T-helper 2 cell treated with Interferon-gamma antibody and Interleukin-4, amounts not matched to agents 5 μg/mL and 100 μg/mL, for 36 hours (primary cell): ENCODE measurements at regions not wholly inside any gene's neighbourhood (a gene's known extent, or its start where the extent isn't known, plus 50 kb on each side); places are given as distances from the start of the nearest gene placed in this dataset.

Experiments used
- DNase-seq: peaks from one replicate; pipeline ENCODE4 v3.0.0; 2021; ENCODE audit warnings: low spot score
- H3K27ac Mint-ChIP-seq: one replicate; pipeline ENCODE4 v1.8.0; 2021; ENCODE audit warnings: mild to moderate bottlenecking, mixed read lengths
- H3K27me3 Mint-ChIP-seq: one replicate; pipeline ENCODE4 v1.8.0; 2021; ENCODE audit warnings: low read depth, mixed read lengths
- H3K36me3 Mint-ChIP-seq: one replicate; pipeline ENCODE4 v1.8.0; 2021; ENCODE audit warnings: low read depth, mixed read lengths
- H3K4me1 Mint-ChIP-seq: one replicate; pipeline ENCODE4 v1.8.0; 2021; ENCODE audit warnings: low read depth, mixed read lengths
- H3K4me3 Mint-ChIP-seq: one replicate; pipeline ENCODE4 v1.8.0; 2022; ENCODE audit warnings: mild to moderate bottlenecking, moderate library complexity, mixed read lengths
- H3K9me3 Mint-ChIP-seq: one replicate; pipeline ENCODE4 v1.8.0; 2021; ENCODE audit warnings: mixed read lengths

GRCh38 chr2:33766175-33766574, 167.1 kb upstream of the FAM98A start:
- DNase-seq: no peak
- Mint-ChIP-seq H3K4me1 (no peaks in the 10 kb centered on the region), H3K27ac (no peak overlapping the region), H3K36me3 (no peaks in the 10 kb centered on the region), H3K4me3 (no peak overlapping the region), H3K27me3 (no peaks in the 10 kb centered on the region), H3K9me3 (no peaks in the 10 kb centered on the region)

GRCh38 chr2:33765122-33765521, 166.0 kb upstream of the FAM98A start:
- no peaks in the 10 kb centered on the region for H3K9me3 Mint-ChIP-seq
- no peak overlapping the region for H3K27ac Mint-ChIP-seq
- no peak overlapping the region for H3K4me3 Mint-ChIP-seq
- no peak for DNase-seq
- no peaks in the 10 kb centered on the region for H3K36me3 Mint-ChIP-seq
- H3K27me3 Mint-ChIP-seq: no peaks in the 10 kb centered on the region
- no peaks in the 10 kb centered on the region for H3K4me1 Mint-ChIP-seq

GRCh38 chr2:33764551-33764950, 165.5 kb upstream of the FAM98A start:
- Mint-ChIP-seq H3K9me3 (no peaks in the 10 kb centered on the region), H3K27me3 (no peaks in the 10 kb centered on the region), H3K4me3 (no peak overlapping the region), H3K4me1 (no peaks in the 10 kb centered on the region), H3K27ac (no peak overlapping the region), H3K36me3 (no peaks in the 10 kb centered on the region)
- DNase-seq: no peak

DNA sequence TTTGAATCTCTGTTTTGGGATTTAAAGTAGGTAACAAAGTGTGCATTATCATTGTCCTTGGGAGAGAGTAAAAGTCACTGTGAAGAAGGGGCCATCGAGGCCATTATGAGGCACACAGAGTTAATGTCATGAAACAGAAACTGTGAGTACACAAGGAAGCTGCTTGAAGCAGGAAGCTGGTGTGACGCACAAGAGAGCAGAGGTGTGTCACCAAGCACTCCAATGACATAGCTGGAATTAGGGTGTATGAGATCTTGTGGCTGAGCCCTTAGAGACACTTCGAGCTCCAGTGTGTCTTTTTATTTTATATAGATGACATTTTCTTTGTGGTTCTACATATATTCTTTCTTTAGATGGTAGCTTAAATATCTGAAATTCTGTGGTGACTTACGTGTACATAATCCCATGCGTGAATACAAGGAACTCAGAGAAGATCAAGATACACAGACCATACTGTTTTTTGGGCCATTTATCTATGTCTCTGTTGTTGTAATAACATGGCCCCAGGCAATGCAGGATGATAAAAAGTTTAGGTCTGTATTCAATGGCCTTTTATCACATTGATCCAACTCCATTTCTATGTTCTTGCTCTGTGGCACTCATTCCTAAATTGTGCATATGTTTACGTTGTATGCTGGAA, 164.7 kb upstream of the FAM98A start:
- Mint-ChIP-seq H3K36me3 (no peaks in the 10 kb centered on the region), H3K27me3 (no peaks in the 10 kb centered on the region), H3K27ac (no peak overlapping the region), H3K9me3 (no peaks in the 10 kb centered on the region), H3K4me1 (no peaks in the 10 kb centered on the region), H3K4me3 (no peak overlapping the region)
- DNase-seq: no peak

DNA sequence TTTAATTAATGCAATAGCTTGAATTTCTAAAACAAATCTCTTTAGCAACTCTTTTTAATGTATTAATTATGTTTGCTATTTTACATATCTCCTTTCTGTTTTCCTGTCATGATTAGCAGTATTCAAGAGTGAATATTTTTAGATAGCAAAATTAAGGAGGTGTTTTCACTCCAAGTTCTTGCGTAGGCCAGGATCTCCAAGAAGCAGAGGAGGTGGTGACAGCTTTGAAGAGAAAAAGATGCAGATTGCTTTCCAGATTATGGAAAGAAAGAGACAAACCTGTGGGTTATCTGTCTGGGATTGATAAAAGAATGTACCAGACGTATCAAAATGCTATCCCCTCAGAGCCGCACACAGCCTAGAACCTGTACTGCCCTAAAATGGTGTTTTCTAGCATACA, 163.5 kb upstream of the FAM98A start:
- no peaks in the 10 kb centered on the region for H3K36me3 Mint-ChIP-seq
- H3K4me1 Mint-ChIP-seq: no peaks in the 10 kb centered on the region
- H3K27ac Mint-ChIP-seq: no peak overlapping the region
- H3K27me3 Mint-ChIP-seq: no peaks in the 10 kb centered on the region
- H3K9me3 Mint-ChIP-seq: no peaks in the 10 kb centered on the region
- H3K4me3 Mint-ChIP-seq: no peak overlapping the region
- DNase-seq: no peak

- peaks cover 8% of the 10 kb centered on the region for H3K9me3 Mint-ChIP-seq
- DNase-seq: no peak
- no peaks in the 10 kb centered on the region for H3K27me3 Mint-ChIP-seq
- no peak overlapping the region for H3K27ac Mint-ChIP-seq
- H3K4me3 Mint-ChIP-seq: no peak overlapping the region
- H3K4me1 Mint-ChIP-seq: no peaks in the 10 kb centered on the region
- H3K36me3 Mint-ChIP-seq: no peaks in the 10 kb centered on the region
Measured at GRCh38 chr2:33746208-33746800, 147.2 kb upstream of the FAM98A start.

- no peak for DNase-seq
- H3K4me1 Mint-ChIP-seq: no peaks in the 10 kb centered on the region
- H3K27ac Mint-ChIP-seq: no peak overlapping the region
- no peak overlapping the region for H3K4me3 Mint-ChIP-seq
- no peaks in the 10 kb centered on the region for H3K27me3 Mint-ChIP-seq
- H3K36me3 Mint-ChIP-seq: no peaks in the 10 kb centered on the region
- H3K9me3 Mint-ChIP-seq: no peaks in the 10 kb centered on the region
Measured at GRCh38 chr2:33735096-33735495, 136.0 kb upstream of the FAM98A start.

DNA sequence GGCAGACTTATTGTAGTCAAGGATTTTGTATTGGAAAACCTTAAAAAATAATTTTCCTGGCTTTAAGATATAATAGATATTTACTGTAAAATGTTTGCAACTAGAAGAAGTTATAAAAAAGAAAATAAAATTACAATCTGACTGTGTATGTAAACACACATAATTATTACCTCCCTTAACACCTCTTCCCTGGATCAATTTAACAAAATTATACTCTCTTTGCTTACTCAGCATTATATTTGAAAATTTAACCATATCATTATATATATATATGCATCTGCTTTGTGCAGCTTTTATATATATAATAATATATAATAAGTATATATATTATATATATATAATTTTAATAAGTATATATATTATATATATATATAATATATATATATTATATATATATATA, 131.7 kb upstream of the FAM98A start:
- Mint-ChIP-seq H3K27me3 (no peaks in the 10 kb centered on the region), H3K4me1 (no peaks in the 10 kb centered on the region), H3K4me3 (no peak overlapping the region), H3K9me3 (no peaks in the 10 kb centered on the region), H3K36me3 (no peaks in the 10 kb centered on the region), H3K27ac (no peak overlapping the region)
- DNase-seq: no peak

- Mint-ChIP-seq H3K4me1 (no peaks in the 10 kb centered on the region), H3K4me3 (no peak overlapping the region), H3K9me3 (no peaks in the 10 kb centered on the region), H3K27ac (no peak overlapping the region), H3K27me3 (no peaks in the 10 kb centered on the region), H3K36me3 (no peaks in the 10 kb centered on the region)
- no peak for DNase-seq
Measured at GRCh38 chr2:33730193-33730592, 131.1 kb upstream of the FAM98A start.

- Mint-ChIP-seq H3K27ac (no peak overlapping the region), H3K36me3 (no peaks in the 10 kb centered on the region), H3K4me1 (no peaks in the 10 kb centered on the region), H3K4me3 (no peak overlapping the region), H3K9me3 (no peaks in the 10 kb centered on the region), H3K27me3 (no peaks in the 10 kb centered on the region)
- DNase-seq: no peak
Measured at GRCh38 chr2:33729353-33729752, 130.3 kb upstream of the FAM98A start.

DNA sequence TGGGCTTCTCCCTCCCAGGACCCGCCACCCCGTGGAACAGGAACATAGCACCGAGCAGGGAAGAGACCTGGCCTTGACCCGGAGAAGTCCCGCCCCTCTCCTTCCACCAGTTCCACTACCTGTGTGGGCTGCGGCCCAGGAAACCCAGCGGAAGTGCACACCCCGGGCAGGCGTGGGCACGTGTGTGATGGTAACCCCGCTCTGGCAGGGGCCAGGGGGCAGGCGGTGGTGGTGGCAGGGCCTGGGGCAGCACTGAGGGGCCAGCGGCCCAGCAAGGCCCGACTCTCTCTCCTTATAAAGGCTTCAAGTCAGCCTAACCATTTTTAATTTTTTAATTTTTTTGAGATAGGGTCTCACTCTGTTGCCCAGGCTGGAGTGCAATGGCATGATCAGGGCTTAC, 129.0 kb upstream of the FAM98A start:
- Mint-ChIP-seq H3K27ac (no peak overlapping the region), H3K27me3 (no peaks in the 10 kb centered on the region), H3K4me3 (no peak overlapping the region), H3K4me1 (no peaks in the 10 kb centered on the region), H3K36me3 (no peaks in the 10 kb centered on the region), H3K9me3 (no peaks in the 10 kb centered on the region)
- no peak for DNase-seq

DNA sequence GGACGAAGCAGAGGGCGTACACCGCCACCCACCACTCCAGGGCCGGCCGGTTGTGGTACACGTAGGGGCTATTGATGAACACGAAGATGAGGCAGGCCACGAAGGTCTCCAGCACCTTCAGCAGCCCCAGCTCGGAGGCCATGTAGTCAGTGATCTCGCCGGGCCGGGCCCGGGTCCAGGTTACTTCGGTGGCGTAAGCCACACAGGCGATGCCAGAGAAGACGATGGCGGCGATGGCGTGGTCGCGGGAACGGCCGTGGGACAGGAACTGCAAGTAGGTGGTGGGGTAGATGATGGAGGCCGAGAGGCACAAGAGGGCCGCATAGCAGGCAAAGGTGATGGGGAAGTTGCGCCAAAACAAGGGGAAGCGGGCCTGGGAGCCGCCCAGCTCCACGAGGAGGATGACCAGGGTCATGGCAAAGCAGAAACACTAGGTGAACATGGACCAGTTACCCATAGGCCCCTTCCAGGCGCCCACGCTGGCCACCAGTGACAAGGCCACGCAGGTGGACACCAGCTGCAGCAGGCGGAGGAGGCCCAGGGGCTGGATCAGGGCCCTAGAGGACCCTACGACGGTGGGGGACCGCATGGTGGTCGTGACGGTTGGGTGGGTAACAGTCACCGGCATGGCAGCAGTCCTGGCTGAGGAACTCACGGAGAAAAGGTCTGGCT, 128.4 kb upstream of the FAM98A start:
- Mint-ChIP-seq H3K4me1 (no peaks in the 10 kb centered on the region), H3K9me3 (no peaks in the 10 kb centered on the region), H3K27me3 (no peaks in the 10 kb centered on the region), H3K36me3 (no peaks in the 10 kb centered on the region), H3K4me3 (no peak overlapping the region), H3K27ac (no peak overlapping the region)
- no peak for DNase-seq

- no peaks in the 10 kb centered on the region for H3K4me1 Mint-ChIP-seq
Measured at GRCh38 chr2:33726415-33726814, 127.3 kb upstream of the FAM98A start.

GRCh38 chr2:33723329-33723728, 124.2 kb upstream of the FAM98A start:
- H3K36me3 Mint-ChIP-seq: no peaks in the 10 kb centered on the region
- no peak overlapping the region for H3K4me3 Mint-ChIP-seq
- no peaks in the 10 kb centered on the region for H3K27me3 Mint-ChIP-seq
- H3K4me1 Mint-ChIP-seq: no peaks in the 10 kb centered on the region
- no peak for DNase-seq
- H3K27ac Mint-ChIP-seq: no peak overlapping the region
- H3K9me3 Mint-ChIP-seq: no peaks in the 10 kb centered on the region

More at GRCh38 chr2:33726415-33726814, 127.3 kb upstream of the FAM98A start:
- Mint-ChIP-seq H3K9me3 (no peaks in the 10 kb centered on the region), H3K27me3 (no peaks in the 10 kb centered on the region), H3K4me3 (no peak overlapping the region), H3K36me3 (no peaks in the 10 kb centered on the region), H3K27ac (no peak overlapping the region)
- DNase-seq: no peak
